GM21360 (cell line): ENCODE measurements at regions not wholly inside any gene's neighbourhood (a gene's known extent, or its start where the extent isn't known, plus 50 kb on each side); places are given as distances from the start of the nearest gene placed in this dataset.

ENCODE experiments used
- ATAC-seq: cut with Tn5 transposase; IDR thresholded peaks from one replicate; pipeline ENCODE4 v1.9.1; 2021; ENCODE audit warnings: mild to moderate bottlenecking, moderate library complexity; ENCODE audit not compliant: unreplicated experiment

- no peak for ATAC-seq
These were observed 67.6 kb upstream of the AMPD3 start for GRCh38 chr11:10387206-10388083.

DNA sequence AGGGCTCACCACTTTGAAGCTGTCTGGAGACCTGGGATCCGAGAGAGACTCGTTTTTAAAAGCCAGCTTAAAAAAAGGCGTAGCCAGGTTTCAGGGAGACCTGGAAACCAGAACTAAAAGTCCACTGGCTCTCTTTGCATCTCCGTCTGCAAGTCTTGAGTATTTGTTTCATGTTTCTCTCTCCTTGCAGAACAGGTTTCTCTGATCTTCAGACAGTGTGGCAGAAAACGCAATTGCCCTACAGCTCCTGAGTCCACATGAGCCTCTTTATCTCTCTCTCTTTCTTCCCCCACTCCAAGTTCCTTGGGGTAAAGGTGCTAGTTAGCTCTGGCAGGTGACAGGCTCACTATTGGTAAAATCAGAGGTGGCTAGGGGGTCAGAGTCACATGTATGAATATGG lies 67.0 kb upstream of the AMPD3 start:
- no peak for ATAC-seq

DNA sequence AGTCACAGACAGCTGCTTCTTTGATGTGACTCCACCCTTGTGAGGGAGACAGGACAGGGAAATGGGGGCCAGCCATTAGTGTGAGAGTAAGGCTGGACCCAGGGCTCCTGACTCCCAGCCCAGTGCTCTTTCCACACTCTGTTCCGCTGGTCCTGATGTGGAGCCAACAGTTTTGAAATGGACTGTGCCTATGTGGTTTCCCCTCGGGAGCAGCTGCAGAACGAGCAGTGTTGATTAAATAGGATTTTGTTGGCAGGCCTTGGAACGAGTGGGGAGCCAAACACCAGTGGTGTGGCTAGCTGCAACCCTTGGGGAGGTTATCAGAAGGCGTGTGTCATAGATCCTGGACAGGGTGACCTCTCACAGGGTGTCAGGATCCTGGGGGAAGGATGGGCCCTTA lies 66.5 kb upstream of the AMPD3 start:
- no peak for ATAC-seq

- ATAC-seq = no peak
These were observed 64.7 kb upstream of the AMPD3 start for GRCh38 chr11:10390375-10390774.

DNA sequence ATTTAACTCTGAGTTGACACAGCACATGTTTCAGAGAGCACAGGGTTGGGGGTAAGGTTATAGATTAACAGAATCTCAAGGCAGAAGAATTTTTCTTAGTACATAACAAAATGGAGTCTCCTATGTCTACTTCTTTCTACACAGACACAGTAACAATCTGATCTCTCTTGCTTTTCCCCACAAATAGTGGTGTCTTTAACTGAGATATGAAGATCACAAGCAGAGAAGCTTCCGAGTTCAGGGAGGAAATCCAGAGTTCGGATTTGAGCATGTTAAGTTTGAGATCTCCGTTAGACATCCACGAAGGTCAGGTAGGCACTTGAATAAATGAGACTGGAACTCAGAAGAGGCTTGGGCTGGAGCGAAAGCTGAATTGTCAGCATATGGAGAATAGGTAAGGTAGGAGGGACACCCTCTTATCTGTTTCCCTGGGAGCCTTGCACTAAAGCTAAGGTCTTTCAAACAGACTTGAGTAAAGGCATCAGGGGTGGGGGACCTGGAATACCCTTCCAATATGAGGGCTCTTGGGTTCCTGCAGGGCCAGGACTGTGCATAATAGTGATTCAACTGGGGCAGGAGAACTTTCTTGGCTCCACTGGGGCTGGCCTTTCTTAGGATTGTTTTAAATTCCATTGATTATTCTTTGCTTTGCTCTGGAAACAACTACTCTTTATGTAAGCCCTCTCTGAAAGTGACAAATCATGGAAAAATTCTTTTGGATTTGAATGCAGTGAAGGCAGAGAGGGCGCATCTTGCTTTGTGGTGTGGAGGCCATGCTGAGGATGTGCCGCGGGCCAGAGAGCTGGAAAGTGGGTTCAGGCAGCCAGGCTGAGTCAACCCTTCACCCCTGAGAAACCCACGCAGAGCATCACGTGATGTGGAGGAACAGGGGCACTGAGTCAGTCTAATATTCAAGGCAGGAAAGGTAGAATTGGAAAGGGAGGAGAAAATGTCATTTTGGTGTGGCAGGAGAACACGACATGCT lies 62.7 kb upstream of the AMPD3 start:
- no peak for ATAC-seq

DNA sequence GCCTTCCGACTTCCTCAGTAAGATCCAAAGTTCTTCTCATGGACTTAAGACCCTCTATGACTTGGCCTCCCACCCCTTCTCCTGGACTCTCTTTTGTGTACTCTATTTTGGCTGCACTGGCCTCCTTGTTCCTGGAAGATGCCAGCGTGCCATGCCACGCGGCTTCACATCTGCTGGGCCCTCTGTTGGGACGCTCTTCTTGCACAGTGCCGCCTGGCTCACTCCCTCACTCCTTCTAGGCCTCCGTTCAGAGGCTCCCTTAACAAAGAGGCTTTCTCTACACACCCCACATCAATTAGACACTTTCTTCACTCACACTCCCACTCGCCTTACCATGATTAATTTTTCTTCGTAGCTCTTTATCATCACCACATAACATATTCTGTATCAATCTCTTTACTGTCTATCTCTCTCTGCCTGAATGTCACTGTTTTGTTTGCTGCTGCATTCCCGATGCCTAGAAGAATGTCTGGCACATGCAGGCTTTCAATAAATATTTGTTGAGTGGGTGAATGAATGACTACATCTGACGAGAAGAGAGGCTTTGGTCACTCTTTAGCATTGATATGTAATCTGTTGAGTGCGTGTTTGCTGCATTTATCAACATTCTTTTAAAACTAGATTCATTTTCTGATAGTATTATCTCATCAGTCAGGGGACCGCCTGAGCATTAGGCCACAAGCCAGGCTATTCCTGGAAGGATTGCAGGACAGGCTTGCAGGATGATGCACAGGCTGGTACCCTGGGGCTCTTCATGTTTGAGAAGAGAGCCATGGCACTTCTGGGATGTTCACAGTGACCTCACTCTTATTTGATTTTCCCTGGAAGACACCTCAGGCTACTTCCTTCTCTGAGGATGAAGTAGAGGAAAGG lies 60.6 kb upstream of the AMPD3 start:
- no peak for ATAC-seq

- no peak for ATAC-seq
These were observed 59.7 kb upstream of the AMPD3 start for GRCh38 chr11:10395166-10395897.

DNA sequence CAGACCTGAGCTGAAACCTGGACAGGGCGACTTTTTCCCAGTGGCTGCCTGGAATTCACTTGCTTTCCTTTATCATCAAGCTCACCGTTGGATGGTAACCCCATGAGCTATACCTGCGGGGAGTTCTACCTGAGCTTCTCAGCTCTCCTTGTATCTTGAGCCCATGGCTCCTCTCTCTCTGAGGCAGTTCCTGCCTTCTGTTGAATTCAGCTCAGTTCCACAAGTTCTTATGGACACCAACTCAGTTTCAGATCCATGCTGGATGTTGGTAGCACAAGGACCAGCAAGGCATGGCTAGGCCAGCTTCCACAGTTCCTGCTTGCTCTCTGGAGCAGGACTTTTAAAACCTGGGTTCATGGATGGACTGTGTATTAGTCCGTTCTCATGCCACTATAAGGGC lies 58.3 kb upstream of the AMPD3 start:
- ATAC-seq = no peak

GRCh38 chr11:10397226-10397987 lies 57.7 kb upstream of the AMPD3 start:
- no peak for ATAC-seq

DNA sequence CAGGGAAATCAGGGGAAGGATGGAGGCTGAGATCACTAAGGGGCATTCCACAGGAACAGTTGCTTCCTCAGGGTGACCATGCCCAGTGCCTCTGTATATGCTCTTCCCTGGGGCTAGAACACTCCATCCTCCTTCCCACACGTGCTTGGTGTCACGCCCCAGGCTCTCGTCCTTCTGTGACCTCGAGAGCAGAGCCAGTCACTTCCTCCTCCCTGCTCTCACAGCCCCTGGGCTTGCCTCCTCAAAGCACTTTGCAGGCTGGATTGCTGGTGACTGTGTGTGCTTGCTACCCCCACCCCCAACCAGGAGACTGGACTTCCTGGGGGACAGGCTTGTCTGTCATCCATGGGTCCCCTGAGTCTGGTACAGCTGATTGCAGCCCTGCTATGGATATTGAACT lies 56.5 kb upstream of the AMPD3 start:
- ATAC-seq = no peak

DNA sequence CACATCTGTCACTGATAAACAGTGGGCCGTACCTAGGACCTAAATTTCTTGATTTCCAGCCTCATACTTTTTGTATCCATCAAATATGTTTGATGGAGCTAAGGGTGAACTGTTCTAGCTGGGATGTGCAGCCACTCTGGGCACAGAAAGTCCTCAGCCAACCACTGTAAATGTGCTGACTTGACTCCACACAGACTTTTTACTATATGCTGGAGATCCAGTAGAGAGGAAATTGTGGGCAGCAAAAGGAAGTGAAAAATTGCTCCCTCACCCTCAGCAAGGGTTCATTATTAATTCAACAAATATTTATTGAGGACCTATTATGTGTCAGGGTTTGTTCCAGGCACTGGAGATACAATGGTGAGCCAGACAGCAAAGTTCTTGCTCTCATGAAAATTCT lies 54.2 kb upstream of the AMPD3 start:
- ATAC-seq = no peak

DNA sequence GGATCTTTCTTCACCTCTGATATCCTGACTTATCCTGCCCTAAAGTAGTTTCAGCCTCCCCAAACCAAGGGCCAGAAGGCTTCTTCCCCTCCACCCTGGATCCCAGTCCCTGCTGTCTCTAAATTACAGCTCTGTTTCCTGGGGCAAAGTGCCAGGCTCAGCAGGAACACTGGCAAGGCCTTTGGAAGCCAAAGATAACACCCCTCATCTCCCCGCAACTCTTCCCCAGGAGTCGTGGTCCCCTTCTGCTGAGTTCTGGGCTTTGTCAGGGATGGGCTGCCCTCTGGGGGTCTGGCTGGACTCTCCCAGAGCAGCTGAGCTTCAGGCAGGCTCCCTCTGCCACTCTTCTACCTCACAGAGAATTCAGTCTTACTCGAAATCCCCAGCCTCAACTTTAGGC lies 53.8 kb upstream of the AMPD3 start:
- no peak for ATAC-seq

- ATAC-seq = no peak
These were observed 53.2 kb upstream of the AMPD3 start for GRCh38 chr11:10401696-10402392.
